Fibroblast of the conjunctiva (primary cell): ENCODE measurements at regions not wholly inside any gene's neighbourhood (a gene's known extent, or its start where the extent isn't known, plus 50 kb on each side); places are given as distances from the start of the nearest gene placed in this dataset.

Experiments used
- DNase-seq: peaks from one replicate; pipeline ENCODE4 v3.0.0-alpha.2; 2010; ENCODE audit warnings: low read depth

- no peak for DNase-seq
Observed at GRCh38 chr13:73803997-73804396, 330.2 kb downstream of the KLF12 start.

DNA sequence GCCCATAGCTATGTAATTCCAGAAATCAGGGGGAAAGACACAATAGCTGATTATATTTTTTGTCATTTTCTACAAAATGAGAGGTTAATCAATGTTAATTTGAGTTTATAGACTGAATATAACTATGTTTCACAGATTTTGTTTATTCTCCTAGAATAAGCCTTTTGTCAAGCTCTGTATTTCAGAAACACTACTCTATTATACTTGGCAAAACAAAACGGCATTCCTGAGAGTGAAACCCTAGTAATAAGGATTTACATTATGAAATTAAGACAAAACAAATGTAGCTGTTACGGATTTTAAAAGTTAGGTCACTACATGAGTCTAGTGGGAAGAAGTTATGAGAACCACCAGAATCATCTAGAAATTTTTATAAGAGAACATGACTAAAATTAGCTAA lies 334.2 kb downstream of the KLF12 start:
- no peak for DNase-seq

DNA sequence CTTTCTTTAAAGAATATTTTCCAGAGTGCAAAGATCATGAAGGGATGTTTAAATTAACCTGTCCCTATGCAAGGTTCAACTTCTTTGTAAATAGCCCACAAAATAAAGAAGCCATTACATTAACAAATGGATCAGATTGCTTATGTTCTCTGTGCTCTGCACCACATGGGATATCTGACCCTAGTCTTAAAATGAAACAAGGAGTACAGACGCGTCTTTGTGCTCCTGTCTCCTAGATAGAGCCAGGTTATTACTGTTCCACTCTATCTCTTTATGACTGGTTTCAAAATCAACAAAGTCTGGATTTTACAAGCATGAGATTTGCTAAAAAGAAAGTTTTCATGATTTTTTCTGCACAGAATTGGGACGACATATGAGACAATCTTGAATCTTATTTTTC lies 339.4 kb downstream of the KLF12 start:
- DNase-seq: no peak

- DNase-seq: no peak
Observed at GRCh38 chr13:73793361-73793760, 340.8 kb downstream of the KLF12 start.

DNA sequence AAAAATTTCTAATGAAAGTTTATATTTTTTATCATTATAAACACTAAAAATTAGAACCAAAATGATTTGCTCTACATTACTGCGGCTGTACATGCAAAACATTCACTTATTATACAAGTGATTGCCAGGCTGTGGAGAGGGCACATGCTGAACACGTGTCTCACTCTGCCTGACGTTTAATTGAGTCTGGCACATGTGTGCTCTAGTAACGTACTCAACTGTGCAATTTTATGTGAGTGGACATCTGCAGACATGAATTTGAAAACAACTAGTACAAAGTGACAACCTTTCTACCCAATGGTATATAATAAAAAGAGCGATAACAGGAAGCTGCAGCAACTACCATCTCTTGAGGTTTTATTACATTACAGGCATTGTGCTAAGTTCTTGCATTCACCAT lies 341.4 kb downstream of the KLF12 start:
- DNase-seq: no peak

- DNase-seq: no peak
Observed at GRCh38 chr13:73782450-73783449, 351.5 kb downstream of the KLF12 start.

- no peak for DNase-seq
Observed at GRCh38 chr13:73781384-73781783, 352.8 kb downstream of the KLF12 start.

GRCh38 chr13:73779881-73780280 lies 354.3 kb downstream of the KLF12 start:
- no peak for DNase-seq

- DNase-seq: no peak
Observed at GRCh38 chr13:73778242-73778864, 355.9 kb downstream of the KLF12 start.

- no peak for DNase-seq
Observed at GRCh38 chr13:73777134-73777533, 357.1 kb downstream of the KLF12 start.

- DNase-seq: no peak
Observed at GRCh38 chr13:73776151-73776785, 357.9 kb downstream of the KLF12 start.

DNA sequence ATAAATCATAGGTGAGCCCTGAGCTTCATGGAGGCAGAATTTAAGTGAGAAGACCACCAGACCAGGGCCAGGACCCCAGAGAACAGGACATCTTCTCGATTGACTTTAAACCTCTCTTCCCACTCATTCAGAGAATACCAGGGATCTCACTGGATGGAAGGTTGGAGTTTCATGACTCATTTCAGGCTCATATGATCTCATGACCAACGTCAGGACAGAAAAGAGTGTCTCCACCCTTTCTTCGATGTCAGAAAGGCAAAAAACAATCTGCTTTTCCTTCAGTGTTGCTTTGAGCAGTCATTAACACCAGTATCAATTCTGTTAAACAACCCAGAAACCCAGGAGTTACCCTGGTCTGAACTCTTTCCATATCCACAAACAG lies 361.0 kb downstream of the KLF12 start:
- no peak for DNase-seq

GRCh38 chr13:73772449-73773167 lies 361.6 kb downstream of the KLF12 start:
- DNase-seq: no peak

GRCh38 chr13:73767747-73768315 lies 366.4 kb downstream of the KLF12 start:
- DNase-seq: no peak

GRCh38 chr13:73767191-73767741 lies 366.9 kb downstream of the KLF12 start:
- no peak for DNase-seq

GRCh38 chr13:73765651-73766384 lies 368.4 kb downstream of the KLF12 start:
- no peak for DNase-seq

GRCh38 chr13:73759434-73759833 lies 374.8 kb downstream of the KLF12 start:
- DNase-seq: no peak

DNA sequence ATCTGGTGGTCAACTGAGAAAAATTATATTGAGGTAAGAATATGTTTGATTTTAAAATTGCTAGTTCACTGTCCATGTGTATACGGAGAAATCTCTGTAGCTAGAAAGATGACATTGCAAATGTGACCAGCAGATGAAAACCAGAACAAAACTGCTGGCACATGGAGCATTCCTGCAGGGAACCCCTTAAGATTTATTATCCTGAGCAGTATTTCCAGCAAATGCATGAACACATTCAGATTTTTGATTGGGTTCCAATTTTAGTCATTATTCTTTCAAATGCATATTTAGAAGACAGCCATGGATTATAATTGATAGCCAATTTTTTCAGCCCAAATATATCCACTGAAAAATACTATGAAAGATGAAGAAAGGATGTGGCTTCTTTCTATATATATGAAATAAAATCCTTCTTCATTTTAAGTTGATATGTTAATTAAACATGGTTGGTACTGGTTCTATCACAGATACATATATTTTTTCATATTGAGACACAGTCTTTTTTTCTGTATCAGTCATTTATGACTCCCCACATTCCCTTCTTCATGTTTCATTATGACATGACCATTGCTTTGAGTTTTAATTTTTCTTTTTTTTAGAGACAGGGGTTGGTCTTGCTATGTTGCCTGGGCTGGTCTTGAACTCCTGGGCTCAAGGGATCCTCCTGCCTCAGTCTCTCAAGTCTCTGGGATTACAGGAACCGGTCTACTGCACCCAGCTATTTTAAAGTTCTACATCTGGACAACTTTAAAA lies 376.5 kb downstream of the KLF12 start:
- DNase-seq: no peak

DNA sequence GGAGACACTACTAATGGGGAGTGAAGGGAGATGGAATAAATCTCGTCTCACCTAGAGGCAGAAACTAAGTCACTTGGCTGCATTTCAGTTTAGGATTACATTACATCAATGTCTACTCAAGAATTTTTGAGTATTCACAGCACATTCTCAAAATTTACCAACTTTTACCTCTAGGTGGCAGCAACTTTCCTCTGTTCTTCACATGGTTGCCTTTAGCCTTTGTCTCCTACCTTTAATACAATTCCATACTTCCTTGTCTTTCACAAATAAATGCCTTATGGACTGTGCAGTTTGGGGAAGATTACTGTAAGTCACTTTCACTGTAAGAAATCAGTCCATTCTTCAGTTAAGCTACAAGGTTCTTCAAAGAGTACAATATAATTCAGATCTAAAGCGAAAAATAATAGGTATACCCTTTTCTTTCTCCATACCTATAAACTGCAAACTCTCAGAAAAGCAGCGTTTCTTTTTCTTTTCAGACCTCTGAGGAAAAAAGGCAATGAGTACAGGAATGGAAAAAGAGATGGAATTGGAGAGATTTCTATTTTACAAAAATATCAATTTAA lies 379.4 kb downstream of the KLF12 start:
- peak; percentile 28 for DNase-seq

DNA sequence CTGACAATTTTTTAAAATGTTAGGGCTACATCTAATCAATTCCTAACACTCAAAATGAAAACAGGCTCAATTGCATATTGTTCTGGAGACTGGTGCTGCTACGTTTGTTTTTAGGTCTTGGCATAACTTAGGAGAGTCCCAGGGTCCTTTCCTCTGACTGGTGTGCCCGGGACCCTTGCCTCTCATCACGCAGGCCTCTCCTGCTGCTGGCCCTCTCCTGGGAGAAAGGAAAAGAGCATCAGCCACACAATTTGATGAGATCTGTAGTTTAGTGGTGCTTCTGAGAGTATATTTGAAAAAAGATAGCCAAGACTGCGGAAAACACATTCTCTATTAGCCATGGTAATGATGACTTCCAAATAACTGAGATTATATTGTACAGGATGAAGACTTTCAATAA lies 380.0 kb downstream of the KLF12 start:
- no peak for DNase-seq
